HEK293T (cell line): ENCODE measurements at regions not wholly inside any gene's neighbourhood (a gene's known extent, or its start where the extent isn't known, plus 50 kb on each side); places are given as distances from the start of the nearest gene placed in this dataset.

ENCODE experiments used
- BHLHE40 ChIP-seq: fragments of 450-650 bp; IDR thresholded peaks from 2 replicates; pipeline ENCODE4 v1.6.1; 2016; ENCODE audit warnings: mild to moderate bottlenecking, moderate library complexity, borderline replicate concordance
- ELF4 ChIP-seq: fragments of 450-650 bp; IDR thresholded peaks from 2 replicates; pipeline ENCODE4 v1.6.1; 2017; ENCODE audit warnings: antibody characterized with exemption
- FOXM1 ChIP-seq: fragments of 450-650 bp; IDR thresholded peaks from 2 replicates; pipeline ENCODE4 v1.6.1; 2017; ENCODE audit warnings: mild to moderate bottlenecking, borderline replicate concordance
- SP1 ChIP-seq: fragments of 450-650 bp; IDR thresholded peaks from 2 replicates; pipeline ENCODE4 v1.6.1; 2017
- SUZ12 ChIP-seq: fragments of 450-650 bp; IDR thresholded peaks from 2 replicates; pipeline ENCODE4 v1.6.1; 2016; ENCODE audit warnings: mild to moderate bottlenecking

DNA sequence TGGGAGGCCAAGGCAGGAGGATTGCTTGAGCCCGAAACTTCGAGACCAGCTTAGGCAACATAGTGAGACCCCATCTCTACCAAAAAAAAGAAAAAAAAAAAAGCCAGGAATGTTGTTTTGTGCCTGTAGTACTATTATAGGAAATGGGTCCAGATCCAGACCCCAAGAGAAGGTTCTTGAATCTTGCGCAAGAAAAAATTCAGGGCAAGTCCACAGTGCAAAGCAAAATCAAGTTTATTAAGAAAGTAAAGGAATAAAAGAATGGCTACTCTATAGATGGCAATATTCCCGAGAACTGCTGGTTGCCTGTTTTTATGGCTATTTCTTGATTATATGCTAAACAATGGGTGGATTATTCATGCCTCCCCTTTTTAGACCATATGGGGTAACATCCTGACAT lies 51.2 kb upstream of the RDX start:
- TF ChIP-seq SP1 (no peak), ELF4 (no peak), FOXM1 (no peak), BHLHE40 (no peak), SUZ12 (no peak)
